GM18520 (cell line): ENCODE measurements at regions not wholly inside any gene's neighbourhood (a gene's known extent, or its start where the extent isn't known, plus 50 kb on each side); places are given as distances from the start of the nearest gene placed in this dataset.

Experiments used
- ATAC-seq: cut with Tn5 transposase; IDR thresholded peaks from one replicate; pipeline ENCODE4 v1.9.1; 2021; ENCODE audit not compliant: unreplicated experiment

GRCh38 chr2:17085546-17086202 is 420.0 kb upstream of the CYRIA start:
- no peak for ATAC-seq

GRCh38 chr2:17084877-17085276 is 419.2 kb upstream of the CYRIA start:
- no peak for ATAC-seq

GRCh38 chr2:17083902-17084301 is 418.3 kb upstream of the CYRIA start:
- no peak for ATAC-seq

- no peak for ATAC-seq
Observed at GRCh38 chr2:17079262-17079661, 413.6 kb upstream of the CYRIA start.

- no peak for ATAC-seq
Observed at GRCh38 chr2:17076533-17076932, 410.9 kb upstream of the CYRIA start.

GRCh38 chr2:17070711-17071110 is 405.1 kb upstream of the CYRIA start:
- ATAC-seq: no peak

GRCh38 chr2:17069564-17069963 is 403.9 kb upstream of the CYRIA start:
- ATAC-seq: no peak

- no peak for ATAC-seq
Observed at GRCh38 chr2:17068021-17068420, 402.4 kb upstream of the CYRIA start.

GRCh38 chr2:17065536-17065935 is 399.9 kb upstream of the CYRIA start:
- ATAC-seq: no peak

- no peak for ATAC-seq
Observed at GRCh38 chr2:17061028-17061427, 395.4 kb upstream of the CYRIA start.

GRCh38 chr2:17059458-17059857 is 393.8 kb upstream of the CYRIA start:
- no peak for ATAC-seq

- ATAC-seq: no peak
Observed at GRCh38 chr2:17058772-17059402, 393.3 kb upstream of the CYRIA start.

- no peak for ATAC-seq
Observed at GRCh38 chr2:17057109-17058017, 391.7 kb upstream of the CYRIA start.

GRCh38 chr2:17056236-17056635 is 390.6 kb upstream of the CYRIA start:
- no peak for ATAC-seq

- no peak for ATAC-seq
Observed at GRCh38 chr2:17052001-17052400, 386.4 kb upstream of the CYRIA start.

- ATAC-seq: no peak
Observed at GRCh38 chr2:17051538-17051937, 385.9 kb upstream of the CYRIA start.

GRCh38 chr2:17043173-17043572 is 377.5 kb upstream of the CYRIA start:
- no peak for ATAC-seq

GRCh38 chr2:17036361-17036760 is 370.7 kb upstream of the CYRIA start:
- no peak for ATAC-seq

GRCh38 chr2:17035010-17035409 is 369.4 kb upstream of the CYRIA start:
- ATAC-seq: no peak

- ATAC-seq: no peak
Observed at GRCh38 chr2:17030047-17030446, 364.4 kb upstream of the CYRIA start.

GRCh38 chr2:17012297-17012696 is 346.7 kb upstream of the CYRIA start:
- no peak for ATAC-seq

- no peak for ATAC-seq
Observed at GRCh38 chr2:17010104-17010503, 344.5 kb upstream of the CYRIA start.
